Body of pancreas (tissue), 4 donors: ENCODE measurements at regions not wholly inside any gene's neighbourhood (a gene's known extent, or its start where the extent isn't known, plus 50 kb on each side); places are given as distances from the start of the nearest gene placed in this dataset.

ENCODE experiments used
- ATAC-seq: fragments of 150-250 bp; one replicate; pipeline ENCODE4 v1.9.1; 2016
- DNase-seq, 4 donors: peaks; one replicate each; pipeline ENCODE4 v3.0.0-alpha.2; 2019
- H3K27ac ChIP-seq, 4 donors: fragments of 200-600 bp; sonication (generic); 1 replicate in 3 of 4; 2 replicates in 1 of 4; pipeline versions ENCODE4 v1.5.1 to v1.6.1; 2016 to 2019; ENCODE audit warnings: mild to moderate bottlenecking in 1 of 4, mixed read lengths in 1 of 4, moderate library complexity in 1 of 4
- H3K27me3 ChIP-seq, 2 donors: fragments of 200-600 bp; sonication (generic); one replicate each; pipeline ENCODE4 v1.6.0; 2016; ENCODE audit warnings: mild to moderate bottlenecking in 1 of 2
- H3K36me3 ChIP-seq, 2 donors: fragments of 200-600 bp; sonication (generic); replicated peaks in 1 of 2; 2 replicates each; pipeline ENCODE4 v1.5.1; 2016; ENCODE audit warnings: low read depth in 2 of 2; ENCODE audit not compliant: insufficient read depth in 1 of 2
- H3K4me1 ChIP-seq: fragments of 200-600 bp; sonication (generic); one replicate; pipeline ENCODE4 v1.6.0; 2016
- H3K4me3 ChIP-seq, 2 donors: fragments of 200-600 bp; sonication (generic); 1 replicate in 1 of 2; 2 replicates in 1 of 2; pipeline ENCODE4 v1.5.1; 2016 to 2019
- H3K9me3 ChIP-seq, 3 donors: fragments of 200-600 bp; sonication (generic); 1 replicate in 2 of 3; 2 replicates in 1 of 3; pipeline ENCODE4 v1.5.1; 2016
- CTCF ChIP-seq, 7 experiments: fragments of 450-650 bp in 4 of 7; fragments of 200-600 bp in 3 of 7; sonication (generic) in 3 of 7; IDR thresholded peaks; one replicate each; pipeline ENCODE4 v1.5.1; 2016 to 2019; ENCODE audit warnings: antibody characterized with exemption in 7 of 7
- POLR2A ChIP-seq, 3 donors: fragments of 450-650 bp; IDR thresholded peaks; one replicate each; pipeline ENCODE4 v1.6.1; 2016; ENCODE audit warnings: antibody characterized with exemption in 3 of 3, mild to moderate bottlenecking in 2 of 3
- WGBS, 2 donors: methylation state at CpG; one replicate each; pipeline ENCODE4 v1.1.5; 2017; 5-methylcytosine and 5-hydroxymethylcytosine counted together
- intact Hi-C: fragments of 100-400 bp; cut with DNase I; formaldehyde crosslinking; loops from one replicate; pipeline ENCODE4 v1.15.1; 2023

GRCh38 chr2:6784291-6784690 is 81.4 kb downstream of the CMPK2 start:
- intact Hi-C loops = no loop called here
- H3K9me3 ChIP-seq = no peaks in the 10 kb centered on the region
- no peak overlapping the region for H3K4me3 ChIP-seq
- H3K36me3 ChIP-seq = no peaks in the 10 kb centered on the region
- TF ChIP-seq POLR2A (IDR thresholded peaks at IDR 0.05) (no peak), CTCF (IDR thresholded peaks at IDR 0.05) (no peak)
- no peak overlapping the region for H3K27ac ChIP-seq
- WGBS, 2 donors = 86 to 93% methylated on average over 2 of the region's 2 CpGs
- H3K27me3 ChIP-seq = peaks cover 0 to 3% of the 10 kb centered on the region in 2 donors
- no peaks in the 10 kb centered on the region for H3K4me1 ChIP-seq
- DNase-seq (no peak), ATAC-seq (no peak)

GRCh38 chr2:6785493-6785892 is 80.2 kb downstream of the CMPK2 start:
- ATAC-seq = no peak
- Histone ChIP-seq H3K4me3 (no peak overlapping the region), H3K27me3 (peaks cover 0 to 3% of the 10 kb centered on the region in 2 donors), H3K4me1 (no peaks in the 10 kb centered on the region), H3K36me3 (no peaks in the 10 kb centered on the region), H3K9me3 (no peaks in the 10 kb centered on the region), H3K27ac (no peak overlapping the region)
- intact Hi-C loops = no loop called here
- WGBS, 2 donors = 71 to 84% methylated on average over 3 to 4 of the region's 4 CpGs
- no peak for DNase-seq
- TF ChIP-seq CTCF (IDR thresholded peaks at IDR 0.05) (no peak), POLR2A (IDR thresholded peaks at IDR 0.05) (no peak)

- H3K27me3 ChIP-seq = peaks cover 0 to 3% of the 10 kb centered on the region in 2 donors
- H3K36me3 ChIP-seq = no peaks in the 10 kb centered on the region
- no peak for DNase-seq
- 50 to 56% methylated on average over 1 of the region's 1 CpG for WGBS, 2 donors
- no peaks in the 10 kb centered on the region for H3K4me1 ChIP-seq
- H3K4me3 ChIP-seq = no peak overlapping the region
- intact Hi-C loops = no loop called here
- ATAC-seq = no peak
- no peak overlapping the region for H3K27ac ChIP-seq
- TF ChIP-seq POLR2A (IDR thresholded peaks at IDR 0.05) (no peak), CTCF (IDR thresholded peaks at IDR 0.05) (no peak)
- no peaks in the 10 kb centered on the region for H3K9me3 ChIP-seq
These were observed 78.3 kb downstream of the CMPK2 start for GRCh38 chr2:6787376-6787775.

GRCh38 chr2:6788614-6789013 is 77.1 kb downstream of the CMPK2 start:
- WGBS, 2 donors = 80 to 86% methylated on average over 2 of the region's 2 CpGs
- Histone ChIP-seq H3K27ac (no peak overlapping the region), H3K36me3 (no peaks in the 10 kb centered on the region), H3K9me3 (no peaks in the 10 kb centered on the region), H3K27me3 (peaks cover 0 to 3% of the 10 kb centered on the region in 2 donors), H3K4me1 (no peaks in the 10 kb centered on the region), H3K4me3 (no peak overlapping the region)
- ATAC-seq (no peak), DNase-seq (no peak)
- TF ChIP-seq POLR2A (IDR thresholded peaks at IDR 0.05) (no peak), CTCF (IDR thresholded peaks at IDR 0.05) (no peak)
- intact Hi-C loops = no loop called here

GRCh38 chr2:6789559-6790138 is 76.1 kb downstream of the CMPK2 start:
- intact Hi-C loops = no loop called here
- Histone ChIP-seq H3K9me3 (no peaks in the 10 kb centered on the region), H3K27me3 (no peaks in the 10 kb centered on the region), H3K36me3 (no peaks in the 10 kb centered on the region), H3K27ac (no peak overlapping the region), H3K4me3 (no peak overlapping the region), H3K4me1 (no peaks in the 10 kb centered on the region)
- 69 to 78% methylated on average over 6 of the region's 6 CpGs for WGBS, 2 donors
- TF ChIP-seq POLR2A (IDR thresholded peaks at IDR 0.05) (no peak), CTCF (IDR thresholded peaks at IDR 0.05) (no peak)
- DNase-seq = no peak
- ATAC-seq = no peak
